AG10803 (cell line): ENCODE measurements at regions not wholly inside any gene's neighbourhood (a gene's known extent, or its start where the extent isn't known, plus 50 kb on each side); places are given as distances from the start of the nearest gene placed in this dataset.

Source experiments
- DNase-seq: peaks from one replicate; pipeline ENCODE4 v3.0.0; 2010; ENCODE audit warnings: low read depth
- H3K4me3 ChIP-seq: 2 replicates; pipeline ENCODE4 v1.5.1; 2011; ENCODE audit warnings: mild to moderate bottlenecking, low read length, control low read depth
- TF ChIP-seq, protein P1 (sequence below): conservative IDR thresholded peaks from 2 replicates; pipeline ENCODE4 v1.5.1; 2011; ENCODE audit warnings: mild to moderate bottlenecking, low read length, control low read depth, inconsistent platforms

DNA sequence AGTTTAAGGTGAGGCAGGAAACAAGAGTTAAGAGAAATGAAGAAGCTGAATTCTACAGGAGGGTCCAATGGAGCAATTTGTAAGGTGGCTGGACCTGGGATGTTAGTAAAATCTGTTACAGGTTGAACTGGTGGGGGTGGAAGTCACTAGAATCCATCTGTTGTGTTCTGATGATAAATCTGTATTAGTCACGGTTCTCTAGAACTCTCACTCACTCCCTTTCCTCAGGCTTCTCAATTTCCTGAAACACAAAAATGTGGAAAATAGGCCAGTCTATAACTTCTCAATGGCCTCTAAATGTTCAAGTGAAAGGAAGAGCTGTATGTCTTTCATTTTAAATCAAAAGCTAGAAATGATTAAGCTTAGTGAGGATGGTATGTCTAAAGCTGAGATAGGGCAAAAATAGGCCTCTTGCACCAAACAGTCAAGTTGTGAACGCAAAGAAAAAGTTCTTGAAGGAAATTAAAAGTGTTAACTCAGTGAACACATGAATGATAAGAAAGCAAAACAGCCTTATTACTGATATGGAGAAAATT is 180.2 kb upstream of the CBLB start:
- TF ChIP-seq, protein P1, sequence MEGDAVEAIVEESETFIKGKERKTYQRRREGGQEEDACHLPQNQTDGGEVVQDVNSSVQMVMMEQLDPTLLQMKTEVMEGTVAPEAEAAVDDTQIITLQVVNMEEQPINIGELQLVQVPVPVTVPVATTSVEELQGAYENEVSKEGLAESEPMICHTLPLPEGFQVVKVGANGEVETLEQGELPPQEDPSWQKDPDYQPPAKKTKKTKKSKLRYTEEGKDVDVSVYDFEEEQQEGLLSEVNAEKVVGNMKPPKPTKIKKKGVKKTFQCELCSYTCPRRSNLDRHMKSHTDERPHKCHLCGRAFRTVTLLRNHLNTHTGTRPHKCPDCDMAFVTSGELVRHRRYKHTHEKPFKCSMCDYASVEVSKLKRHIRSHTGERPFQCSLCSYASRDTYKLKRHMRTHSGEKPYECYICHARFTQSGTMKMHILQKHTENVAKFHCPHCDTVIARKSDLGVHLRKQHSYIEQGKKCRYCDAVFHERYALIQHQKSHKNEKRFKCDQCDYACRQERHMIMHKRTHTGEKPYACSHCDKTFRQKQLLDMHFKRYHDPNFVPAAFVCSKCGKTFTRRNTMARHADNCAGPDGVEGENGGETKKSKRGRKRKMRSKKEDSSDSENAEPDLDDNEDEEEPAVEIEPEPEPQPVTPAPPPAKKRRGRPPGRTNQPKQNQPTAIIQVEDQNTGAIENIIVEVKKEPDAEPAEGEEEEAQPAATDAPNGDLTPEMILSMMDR, result no peak
- H3K4me3 ChIP-seq, result no peak overlapping the region
- no peak for DNase-seq

DNA sequence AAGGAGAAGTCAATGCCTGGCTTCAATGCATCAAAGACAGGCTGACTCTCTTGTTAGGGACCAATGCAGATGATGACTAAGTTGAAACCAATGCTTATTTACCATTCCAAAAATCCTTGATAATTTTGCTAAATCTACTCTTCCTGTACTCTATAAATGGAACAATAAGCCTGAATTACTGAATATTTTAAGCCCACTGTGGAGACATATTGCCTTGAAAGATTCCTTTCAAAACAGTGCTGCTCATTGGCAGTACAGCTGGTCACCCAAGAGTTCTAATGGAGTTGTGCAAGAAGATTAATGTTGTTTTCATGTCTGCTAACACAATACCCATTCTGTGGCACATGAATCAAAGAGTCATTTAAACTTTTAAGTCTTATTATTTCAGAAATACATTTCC is 181.0 kb upstream of the CBLB start:
- no peak overlapping the region for H3K4me3 ChIP-seq
- TF ChIP-seq, protein P1, result no peak
- peak; percentile 68 for DNase-seq

DNA sequence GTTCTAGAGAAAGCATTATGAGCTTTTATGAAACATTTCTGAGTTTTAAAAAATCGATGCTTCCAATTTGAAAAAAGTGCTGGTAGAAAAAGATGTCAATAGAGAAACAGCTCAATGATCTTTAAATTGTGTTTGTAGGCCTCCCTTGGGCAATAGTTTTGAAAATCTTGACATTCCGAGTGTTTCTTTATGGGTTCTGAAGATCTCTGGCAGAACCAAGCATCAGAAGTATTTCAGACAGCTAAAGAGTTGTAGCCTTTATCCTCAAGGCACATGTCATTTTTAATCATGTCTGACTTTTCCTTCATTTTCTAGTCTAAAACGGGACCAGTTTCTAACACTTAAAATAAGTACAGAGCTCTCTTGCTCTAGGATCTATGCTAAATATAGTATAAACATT is 188.1 kb upstream of the CBLB start:
- H3K4me3 ChIP-seq, result no peak overlapping the region
- no peak for DNase-seq
- TF ChIP-seq, protein P1, result no peak

DNA sequence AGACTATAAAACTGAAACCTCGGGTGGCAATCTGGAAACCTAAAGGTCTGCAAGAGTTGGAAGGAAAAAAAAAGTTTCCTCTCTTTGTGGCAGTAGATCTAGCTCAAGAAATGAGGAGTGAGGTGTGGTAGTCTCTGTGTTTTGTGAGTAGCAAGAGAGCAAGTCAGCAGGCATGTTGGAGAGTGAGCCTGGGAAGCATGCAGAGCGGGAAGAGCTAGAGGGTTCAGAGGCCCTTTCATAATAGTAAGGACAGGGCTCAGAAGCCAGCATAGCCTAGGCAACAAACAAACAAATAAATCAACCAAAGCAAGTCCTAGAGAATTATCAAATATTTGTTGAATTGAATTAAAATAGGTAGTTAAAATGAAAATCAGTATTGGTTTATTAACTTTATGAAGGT is 189.7 kb upstream of the CBLB start:
- H3K4me3 ChIP-seq, result no peak overlapping the region
- TF ChIP-seq, protein P1, result no peak
- DNase-seq, result peak; percentile 39

DNA sequence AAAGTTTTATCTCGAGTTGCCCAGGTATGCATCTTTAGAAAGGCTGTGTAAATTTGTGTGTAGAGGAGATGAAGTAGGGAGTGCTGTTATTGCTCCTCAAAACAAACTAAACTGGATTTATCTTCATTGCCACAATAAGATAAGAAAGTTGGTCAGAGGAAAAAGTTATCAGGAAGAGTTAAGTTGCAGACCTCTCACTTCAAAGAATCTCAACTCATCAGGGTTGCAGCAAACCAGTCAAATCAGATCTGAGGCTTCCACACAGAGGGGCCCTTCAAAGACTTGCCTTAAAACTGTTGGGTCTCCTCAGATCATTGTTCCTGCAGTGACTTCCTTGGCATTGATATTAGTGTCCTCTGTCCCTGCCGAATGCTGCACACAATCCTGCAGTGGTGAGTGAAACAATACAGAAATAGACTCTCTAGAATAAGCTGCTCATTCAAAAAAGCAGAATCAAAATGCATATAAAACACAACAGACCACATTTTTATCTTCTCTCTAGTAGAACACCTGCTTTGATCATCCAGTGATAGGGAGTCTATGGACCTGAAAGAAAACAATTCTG is 191.2 kb upstream of the CBLB start:
- no peak for DNase-seq
- TF ChIP-seq, protein P1, result no peak
- H3K4me3 ChIP-seq, result no peak overlapping the region

DNA sequence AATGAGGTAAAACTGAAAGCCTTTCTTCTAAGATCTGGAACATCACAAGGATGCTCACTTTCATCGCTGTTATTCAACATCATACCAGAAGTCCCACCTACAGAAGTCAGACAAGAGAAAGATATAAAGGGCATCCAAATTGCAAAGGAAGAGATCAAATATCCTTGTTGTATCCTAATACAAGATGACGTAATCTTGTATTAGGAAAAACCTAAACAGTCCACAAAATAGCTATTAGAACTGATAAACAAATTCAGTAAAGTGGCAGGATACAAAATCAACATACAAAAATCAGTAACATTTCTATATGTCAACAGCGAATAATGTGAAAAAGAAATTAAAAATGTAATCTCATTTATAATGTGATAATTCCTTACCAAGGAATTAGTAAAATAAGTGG is 195.1 kb upstream of the CBLB start:
- no peak for DNase-seq
- no peak overlapping the region for H3K4me3 ChIP-seq
- TF ChIP-seq, protein P1, result no peak

DNA sequence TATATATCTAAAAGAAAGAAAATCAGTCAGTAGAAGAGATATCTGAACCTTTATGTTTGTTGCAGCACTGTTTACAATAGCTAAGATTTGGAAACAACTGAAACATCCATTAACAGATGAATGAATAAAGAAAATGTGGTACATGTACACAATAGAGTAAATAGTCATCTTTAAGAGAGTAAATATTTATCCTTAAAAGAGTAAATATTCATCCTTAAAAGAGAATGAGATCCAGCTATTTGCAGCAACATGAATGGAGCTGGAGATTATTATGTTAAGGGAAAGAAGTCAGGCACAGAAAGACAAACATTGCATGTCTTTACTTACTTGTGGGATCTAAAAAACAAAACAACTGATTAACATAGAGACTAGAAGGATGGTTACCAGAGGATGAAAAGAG is 197.0 kb upstream of the CBLB start:
- no peak overlapping the region for H3K4me3 ChIP-seq
- DNase-seq, result no peak
- TF ChIP-seq, protein P1, result no peak
